ENCODE measurements at regions not wholly inside any gene's neighbourhood (a gene's known extent, or its start where the extent isn't known, plus 50 kb on each side); places are given as distances from the start of the nearest gene placed in this dataset.

- Histone ChIP-seq H3K27me3 (ENCODE audit: control insufficient read depth in 4 of 4, insufficient read depth in 4 of 4, low read length in 3 of 4) (no peaks in the 10 kb centered on the region), H3K4me3 (ENCODE audit: low read depth in 1 of 3, low read length in 3 of 3) (no peak overlapping the region), H3K9ac (ENCODE audit: low read depth in 1 of 2, low read length in 2 of 2) (no peak overlapping the region), H3K4me1 (ENCODE audit: control insufficient read depth in 4 of 4, insufficient read depth in 4 of 4, low read length in 3 of 4) (no peaks in the 10 kb centered on the region), H3K9me3 (ENCODE audit: control insufficient read depth in 4 of 4, low read length in 3 of 4) (no peaks in the 10 kb centered on the region), H3K27ac (ENCODE audit: low read depth in 1 of 2, low read length in 2 of 2) (no peak overlapping the region), H3K36me3 (ENCODE audit: control insufficient read depth in 4 of 4, insufficient read depth in 3 of 4, low read depth in 1 of 4, low read length in 3 of 4) (no peaks in the 10 kb centered on the region)
- DNase-seq (ENCODE audit: low spot score) = no peak
- TF ChIP-seq HNF4A (conservative IDR thresholded peaks at IDR 0.05) (no peak), JUND (IDR thresholded peaks at IDR 0.05) (no peak), REST (IDR thresholded peaks at IDR 0.05) (no peak), NR2F2 (IDR thresholded peaks at IDR 0.05) (no peak), CTCF (IDR thresholded peaks at IDR 0.05; ENCODE audit: low read depth, low read length, missing input control) (no peak), GABPA (IDR thresholded peaks at IDR 0.05 in 1 of 2, conservative IDR thresholded peaks at IDR 0.05 in 1 of 2) (no peak), TAF1 (conservative IDR thresholded peaks at IDR 0.05) (no peak), SP1 (IDR thresholded peaks at IDR 0.05) (no peak), EGR1 (IDR thresholded peaks at IDR 0.05; ENCODE audit: low read depth in 2 of 2) (no peak)
- WGBS = 80% methylated on average over 5 of the region's 5 CpGs
Measured at GRCh38 chr2:128457716-128458115, 139.0 kb upstream of the HS6ST1 start.

- Histone ChIP-seq H3K4me1 (ENCODE audit: control insufficient read depth in 4 of 4, insufficient read depth in 4 of 4, low read length in 3 of 4) (no peaks in the 10 kb centered on the region), H3K9ac (ENCODE audit: low read depth in 1 of 2, low read length in 2 of 2) (no peak overlapping the region), H3K27ac (ENCODE audit: low read depth in 1 of 2, low read length in 2 of 2) (no peak overlapping the region), H3K36me3 (ENCODE audit: control insufficient read depth in 4 of 4, insufficient read depth in 3 of 4, low read depth in 1 of 4, low read length in 3 of 4) (no peaks in the 10 kb centered on the region), H3K4me3 (ENCODE audit: low read depth in 1 of 3, low read length in 3 of 3) (no peak overlapping the region), H3K9me3 (ENCODE audit: control insufficient read depth in 4 of 4, low read length in 3 of 4) (no peaks in the 10 kb centered on the region), H3K27me3 (ENCODE audit: control insufficient read depth in 4 of 4, insufficient read depth in 4 of 4, low read length in 3 of 4) (no peaks in the 10 kb centered on the region)
- DNase-seq (ENCODE audit: low spot score) = no peak
- TF ChIP-seq NR2F2 (IDR thresholded peaks at IDR 0.05) = no peak
- no peak for TF ChIP-seq ZBTB33 (IDR thresholded peaks at IDR 0.05)
- no peak for TF ChIP-seq RAD21 (IDR thresholded peaks at IDR 0.05)
- no peak for TF ChIP-seq FOXA1 (IDR thresholded peaks at IDR 0.05)
- no peak for TF ChIP-seq FOXA2 (IDR thresholded peaks at IDR 0.05)
- TF ChIP-seq YY1 (IDR thresholded peaks at IDR 0.05) = no peak
- TF ChIP-seq SP1 (IDR thresholded peaks at IDR 0.05) = no peak
- TF ChIP-seq TAF1 (conservative IDR thresholded peaks at IDR 0.05) = no peak
- no peak for TF ChIP-seq HNF4G (IDR thresholded peaks at IDR 0.05)
- no peak for TF ChIP-seq MAX (IDR thresholded peaks at IDR 0.05)
- no peak for TF ChIP-seq JUND (IDR thresholded peaks at IDR 0.05)
- TF ChIP-seq GABPA (IDR thresholded peaks at IDR 0.05 in 1 of 2, conservative IDR thresholded peaks at IDR 0.05 in 1 of 2) = no peak
- TF ChIP-seq ATF3 (IDR thresholded peaks at IDR 0.05) = no peak
- TF ChIP-seq CTCF (IDR thresholded peaks at IDR 0.05; ENCODE audit: low read depth, low read length, missing input control) = no peak
- TF ChIP-seq RXRA (IDR thresholded peaks at IDR 0.05) = no peak
- no peak for TF ChIP-seq EGR1 (IDR thresholded peaks at IDR 0.05; ENCODE audit: low read depth in 2 of 2)
- no peak for TF ChIP-seq REST (IDR thresholded peaks at IDR 0.05)
- no peak for TF ChIP-seq HNF4A (conservative IDR thresholded peaks at IDR 0.05)
- 83% methylated on average over 2 of the region's 2 CpGs for WGBS
Measured at GRCh38 chr2:128458505-128458904, 139.8 kb upstream of the HS6ST1 start.

Measured in liver (tissue), 8 donors.